Inflammatory macrophage treated with lipopolysaccharide for 4 hours (primary cell): ENCODE measurements at regions not wholly inside any gene's neighbourhood (a gene's known extent, or its start where the extent isn't known, plus 50 kb on each side); places are given as distances from the start of the nearest gene placed in this dataset.
"Not testable (repeated sequence)": the region's sequence is repeated elsewhere in the genome, so short reads cannot be mapped to it uniquely, and the experiment has no call there.

Source experiments
- DNase-seq: peaks from one replicate; pipeline ENCODE4 v3.0.0-alpha.2; 2020

DNA sequence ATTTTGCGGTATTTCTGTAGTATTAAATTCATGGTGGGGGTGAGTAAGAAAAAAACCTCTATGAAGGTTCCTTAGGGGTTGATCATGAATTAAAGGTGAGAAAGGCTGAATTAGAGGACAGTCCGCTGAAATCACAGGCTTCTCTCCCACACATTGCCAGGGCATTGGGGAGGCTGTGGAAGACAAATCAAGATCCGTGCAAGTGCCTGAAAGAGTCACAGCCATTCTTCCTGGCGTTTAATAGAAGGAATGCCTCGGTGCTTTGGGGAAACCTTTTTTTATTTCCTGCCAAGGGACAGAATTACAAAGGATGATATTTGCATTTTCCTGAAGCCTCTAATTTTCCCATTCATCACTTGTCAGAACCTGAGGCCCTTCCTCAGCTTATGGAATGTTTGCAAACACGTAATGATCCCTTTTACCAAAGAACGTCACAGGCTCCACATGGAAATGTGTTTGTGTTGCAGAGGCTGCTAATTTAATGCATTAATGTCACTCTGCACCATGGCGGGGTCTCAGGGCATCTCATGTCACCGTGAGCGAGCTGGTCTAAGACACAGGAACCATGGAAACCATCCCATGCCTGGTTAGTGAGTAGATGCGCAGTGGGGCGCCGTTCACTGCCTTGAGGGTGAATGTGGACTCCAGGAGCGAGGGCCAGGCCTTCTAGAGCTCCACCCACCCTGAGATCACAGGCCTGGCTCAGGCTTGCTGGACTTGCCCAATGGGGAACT is 185.9 kb upstream of the SULF2 start:
- no peak for DNase-seq

DNA sequence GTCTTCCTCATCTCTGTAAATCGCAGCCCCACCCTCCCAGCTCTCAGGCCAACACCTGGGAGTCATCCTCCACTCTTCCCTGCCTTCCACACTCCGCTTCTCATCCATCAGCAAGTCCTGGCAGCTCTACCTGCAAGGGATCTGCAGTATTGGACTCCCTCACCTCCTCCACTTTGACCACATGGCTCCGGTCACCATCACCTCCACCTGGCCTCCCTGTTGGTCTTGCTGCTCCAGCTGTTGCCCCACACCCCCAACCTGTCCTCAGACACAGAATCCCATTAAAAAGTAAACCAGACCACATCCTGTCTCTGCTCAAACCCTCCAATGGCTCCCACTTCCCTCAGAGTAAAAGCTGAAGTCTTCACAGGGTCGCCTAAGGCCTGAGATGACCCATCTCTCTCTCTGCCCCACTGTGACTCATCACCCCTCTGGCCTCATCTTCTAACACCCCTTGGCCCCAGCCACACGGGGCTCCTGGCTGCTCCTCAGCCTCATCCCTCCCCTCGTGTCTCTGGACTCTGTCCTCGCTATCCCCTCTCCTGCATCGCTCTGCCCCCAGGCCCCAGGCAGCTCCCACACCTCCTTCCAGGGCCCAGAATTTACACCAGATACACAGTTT is 185.1 kb upstream of the SULF2 start:
- peak; percentile 16 for DNase-seq

DNA sequence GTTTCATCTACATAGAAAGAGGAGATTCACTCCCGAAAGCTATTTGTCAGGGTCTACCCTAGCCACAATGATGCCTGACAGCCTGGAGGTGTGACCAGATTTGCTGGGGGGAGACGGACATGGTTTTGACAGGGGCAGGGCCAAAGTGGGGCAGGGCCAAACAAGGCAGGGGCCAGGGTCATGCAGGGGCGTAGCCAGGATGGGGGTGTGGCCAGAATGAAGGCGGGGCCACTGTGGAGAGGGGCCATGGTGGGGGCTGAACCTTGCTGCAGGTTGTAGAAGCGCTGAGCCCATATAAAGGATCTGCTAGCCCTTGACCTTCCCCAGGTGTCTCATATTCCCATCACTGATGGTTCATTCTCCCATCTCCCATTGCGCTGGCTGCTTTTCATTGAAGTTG is 184.1 kb upstream of the SULF2 start:
- no peak for DNase-seq

DNA sequence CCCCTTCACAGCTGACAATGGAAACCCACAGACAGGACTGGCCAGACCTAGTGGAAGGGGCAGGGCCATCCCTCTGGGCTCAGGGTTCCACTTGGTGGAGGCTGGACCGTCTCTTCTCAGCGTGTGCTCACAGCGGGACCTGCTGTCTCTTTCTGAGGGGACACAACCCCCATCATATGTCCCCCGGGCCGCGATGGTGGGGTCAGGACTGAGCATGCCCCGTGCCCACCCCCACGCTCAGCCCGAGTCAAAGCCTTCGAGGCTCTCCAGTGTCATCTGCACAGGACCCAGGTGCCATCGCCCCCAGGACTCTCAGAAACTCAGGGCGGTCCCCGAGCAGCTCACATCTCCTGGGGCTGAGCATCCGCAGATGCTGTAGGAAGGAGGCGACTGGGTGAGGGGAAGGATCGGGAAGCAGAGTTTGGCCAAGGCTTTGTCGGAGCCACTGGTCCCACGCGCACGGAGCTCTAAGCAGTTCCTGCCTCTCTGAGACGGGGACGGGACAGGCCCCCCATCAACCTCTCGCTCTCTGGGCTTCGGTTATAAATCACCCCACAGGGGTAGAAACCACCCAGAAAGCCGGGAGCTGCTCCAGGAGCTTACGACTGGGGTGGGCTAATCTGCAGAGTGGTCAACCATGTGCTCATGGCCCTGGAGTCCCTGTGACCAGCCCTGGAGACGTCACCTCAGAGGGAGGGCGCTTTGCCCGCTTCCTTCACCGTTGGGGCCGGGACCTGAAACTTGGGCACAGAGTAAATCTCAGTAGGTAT is 183.4 kb upstream of the SULF2 start:
- DNase-seq, result no peak

DNA sequence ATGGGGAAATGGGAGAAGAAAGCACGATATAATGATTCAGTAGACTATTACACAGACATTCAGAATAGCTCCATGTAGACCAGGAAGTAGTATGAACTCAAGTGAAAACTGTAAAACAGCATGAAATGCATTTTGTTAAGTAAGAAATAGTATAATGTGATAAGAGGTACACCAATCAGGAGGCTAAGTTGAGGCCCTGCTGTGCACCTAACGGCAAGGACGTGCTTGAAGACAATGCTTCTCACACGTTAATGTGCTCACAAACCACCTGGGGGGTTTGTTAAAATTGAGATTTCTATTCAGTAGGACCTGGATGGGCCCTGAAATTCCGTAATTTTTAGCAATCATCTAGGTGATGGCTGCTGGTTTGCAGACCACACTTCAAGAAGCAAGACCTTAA is 178.9 kb upstream of the SULF2 start:
- no peak for DNase-seq

DNA sequence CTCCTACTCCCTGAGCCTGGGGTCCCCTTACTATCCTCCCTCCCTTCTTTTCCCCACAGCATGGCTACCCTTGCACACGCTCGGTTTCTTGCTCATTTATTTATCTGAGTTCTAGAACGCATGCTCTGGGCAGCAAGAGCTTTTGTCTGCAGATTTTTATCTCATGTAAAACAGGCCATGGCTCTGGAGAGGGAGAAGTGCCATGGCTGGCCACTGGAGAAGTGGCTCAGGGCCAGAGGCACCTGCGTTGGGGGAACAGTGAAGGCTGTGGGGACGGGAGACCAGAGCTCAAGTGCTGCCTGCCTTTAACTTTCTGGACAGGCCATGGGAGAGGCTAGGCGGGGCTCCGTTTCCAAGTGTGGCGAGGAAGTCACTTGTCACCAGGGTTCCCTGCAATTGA is 177.7 kb upstream of the SULF2 start:
- DNase-seq, result no peak

DNA sequence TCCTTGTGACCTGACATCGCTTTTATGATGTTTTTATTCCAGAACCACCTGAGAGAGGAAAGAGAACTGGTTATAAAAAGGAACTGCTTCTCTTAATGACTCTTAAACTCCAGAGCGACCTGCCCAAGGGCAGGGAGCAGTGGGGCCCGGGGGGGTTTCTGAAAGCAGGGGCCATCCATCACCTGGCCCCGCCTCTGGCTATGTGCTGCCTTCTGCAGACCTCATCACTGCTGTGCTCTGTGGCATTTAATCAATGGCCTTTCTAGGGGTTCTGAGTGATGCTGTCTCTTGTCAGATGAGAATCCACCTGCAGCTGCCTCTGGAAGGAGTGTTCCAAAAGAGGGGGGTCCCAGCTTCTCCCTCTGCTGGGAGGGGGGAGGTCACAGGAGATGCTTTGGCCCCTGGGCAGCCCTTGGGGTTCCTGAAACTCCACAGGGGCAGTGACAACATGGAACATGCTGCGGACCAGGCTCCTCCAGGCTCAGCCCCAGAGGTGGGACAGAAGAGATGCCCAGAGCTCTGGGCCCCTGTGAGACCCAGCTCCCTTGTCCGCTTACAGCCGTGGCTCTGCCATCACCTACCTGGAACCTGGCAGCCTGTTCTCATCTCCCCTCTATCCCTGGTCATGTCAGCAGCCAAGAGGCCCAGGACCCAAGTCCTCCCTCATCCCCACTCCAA is 177.1 kb upstream of the SULF2 start:
- DNase-seq, result no peak

DNA sequence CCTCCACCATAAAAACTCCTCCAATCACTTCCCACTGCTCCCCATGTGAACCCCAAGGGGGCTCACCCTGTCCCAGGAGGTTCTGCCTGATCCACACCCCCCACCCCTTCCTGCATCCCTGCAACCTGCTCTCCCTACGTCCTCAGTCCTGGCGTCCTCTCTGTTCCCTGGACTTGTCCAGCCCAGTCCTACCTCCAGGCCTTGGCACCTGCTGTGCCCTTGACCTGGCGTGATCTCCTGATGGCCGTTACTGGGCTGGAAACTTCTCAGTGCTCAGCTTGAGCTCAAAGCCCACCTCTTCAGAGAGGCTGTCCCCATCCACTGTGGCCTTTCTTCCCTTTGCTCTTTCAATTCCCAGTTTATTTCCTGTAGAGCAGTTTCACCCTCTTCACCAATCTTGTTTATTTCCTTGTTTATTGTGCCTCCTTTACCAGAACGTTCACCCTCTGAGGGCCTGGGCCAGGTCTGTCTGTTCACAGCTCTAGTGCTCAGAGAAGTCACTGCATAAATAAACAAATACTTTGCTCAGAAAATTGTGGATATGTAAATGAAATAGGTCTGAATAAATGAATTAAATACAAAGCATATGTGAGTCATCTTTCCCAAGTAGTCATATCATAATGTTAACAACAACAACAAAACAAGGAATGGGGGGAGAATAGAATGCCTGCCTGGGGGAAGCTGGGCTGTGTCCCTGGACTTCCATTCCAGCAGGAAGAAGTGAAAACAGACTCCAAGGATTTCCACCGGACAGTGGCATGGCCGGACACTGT is 175.7 kb upstream of the SULF2 start:
- no peak for DNase-seq

DNA sequence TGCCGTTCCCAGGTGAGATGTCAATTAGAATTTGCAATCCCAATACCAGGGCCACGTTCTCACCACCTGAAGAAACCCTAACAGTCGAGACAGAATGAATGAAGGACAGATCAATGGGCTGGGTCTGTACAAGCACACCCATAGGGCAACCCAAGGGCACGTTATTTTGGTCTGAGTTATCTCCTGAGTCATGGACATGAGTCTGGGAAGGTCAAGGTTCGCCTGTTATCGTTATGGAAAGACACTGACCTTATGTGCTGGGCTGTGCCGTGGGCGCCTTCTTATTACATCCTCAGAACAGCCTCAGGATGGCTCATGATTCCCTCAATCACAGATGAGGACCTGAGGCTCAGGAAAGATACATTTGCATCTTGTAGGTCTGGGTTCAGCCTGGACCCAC is 175.0 kb upstream of the SULF2 start:
- no peak for DNase-seq

DNA sequence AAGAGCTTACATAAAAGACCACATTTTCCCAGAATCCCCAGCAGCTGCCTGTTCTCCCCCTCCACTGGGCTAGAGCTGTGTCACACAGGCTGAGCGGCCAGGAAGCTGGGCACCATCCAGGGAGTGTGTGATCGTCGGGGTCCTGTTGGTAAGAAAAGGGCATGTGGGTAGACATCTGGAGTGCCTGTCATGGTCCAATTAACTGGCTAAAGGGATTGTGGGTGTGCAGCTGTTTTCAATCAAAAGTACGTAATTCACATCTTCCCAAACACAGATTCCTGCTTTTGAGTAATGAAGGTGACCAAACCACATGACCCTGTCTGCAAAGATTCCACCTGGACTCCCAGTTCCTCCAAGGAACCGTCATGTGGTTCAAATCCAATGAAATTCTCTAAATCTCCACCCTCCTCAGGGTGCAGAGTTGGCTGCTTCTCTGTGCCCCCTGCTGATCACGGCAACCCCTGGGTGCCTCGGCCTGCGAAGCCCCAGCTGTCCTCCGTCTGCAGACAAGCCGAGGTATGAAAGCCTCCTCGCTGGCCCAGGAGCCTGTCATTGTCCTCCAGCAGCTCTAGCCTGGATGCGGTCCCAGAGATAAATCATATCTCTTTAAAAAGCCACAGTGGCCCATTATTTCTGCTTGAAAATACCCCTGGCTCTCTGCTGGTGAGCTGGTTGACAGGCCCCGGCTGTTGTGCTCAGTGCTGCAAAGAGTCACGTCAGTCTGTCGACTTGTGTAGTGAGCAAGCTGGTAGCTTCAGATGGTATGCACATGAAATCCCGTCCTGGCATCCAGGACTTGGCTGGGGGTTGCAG is 172.9 kb upstream of the SULF2 start:
- not testable (repeated sequence) for DNase-seq

DNA sequence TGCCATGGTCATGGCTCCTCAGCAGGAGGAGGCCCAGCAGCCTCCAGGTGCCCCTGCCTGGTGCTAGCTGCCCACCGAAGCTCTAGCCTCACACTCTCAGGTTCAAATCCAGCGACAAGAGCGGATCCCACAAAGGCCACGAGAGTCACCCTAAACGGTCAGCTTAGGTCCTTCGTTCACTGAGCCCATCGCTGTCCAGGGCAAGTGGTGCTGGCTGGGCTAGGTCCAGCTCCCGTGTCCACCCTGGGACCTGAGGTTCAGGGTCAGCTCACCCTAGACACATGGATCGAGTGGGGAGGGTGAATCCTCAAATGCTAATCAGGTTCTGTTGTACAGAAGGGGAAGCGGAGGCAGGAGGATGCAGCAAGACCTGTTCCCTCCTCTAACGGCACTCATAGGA is 171.9 kb upstream of the SULF2 start:
- no peak for DNase-seq

DNA sequence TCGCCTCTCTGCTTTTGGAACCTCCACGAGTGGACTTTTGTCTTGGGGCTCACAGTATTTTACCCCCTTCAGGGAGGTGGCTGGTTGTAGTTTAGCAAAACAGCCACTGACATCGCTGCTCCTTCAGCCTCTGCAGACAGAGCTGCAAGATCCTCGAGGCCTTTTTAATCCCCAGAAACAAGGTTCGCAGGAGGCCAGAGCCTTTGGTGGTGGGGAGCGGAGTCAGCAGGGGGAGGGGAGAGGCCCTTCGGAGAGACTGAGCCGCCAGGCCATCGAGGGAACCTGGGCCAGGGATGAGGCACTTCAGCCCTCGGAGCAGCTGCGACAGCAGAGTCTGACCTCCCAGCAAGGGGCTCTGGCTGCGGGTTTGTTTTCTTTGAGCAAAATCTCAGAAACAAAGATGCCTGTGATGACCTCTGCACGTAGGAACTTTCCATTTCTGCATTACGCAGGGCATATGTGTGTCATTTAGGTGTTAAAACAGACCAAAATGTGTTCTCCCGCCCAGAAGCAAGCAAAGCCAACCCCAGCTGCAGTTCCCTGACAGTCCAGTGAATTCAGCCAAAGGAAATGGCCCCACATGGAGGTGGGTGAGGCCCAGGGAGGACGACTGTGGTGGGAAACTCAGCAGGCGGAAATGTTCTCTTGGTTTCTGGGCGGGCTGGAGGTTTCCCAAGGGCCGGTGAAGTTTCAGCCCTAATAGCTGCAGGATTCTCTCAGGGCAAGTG is 171.2 kb upstream of the SULF2 start:
- DNase-seq, result no peak

DNA sequence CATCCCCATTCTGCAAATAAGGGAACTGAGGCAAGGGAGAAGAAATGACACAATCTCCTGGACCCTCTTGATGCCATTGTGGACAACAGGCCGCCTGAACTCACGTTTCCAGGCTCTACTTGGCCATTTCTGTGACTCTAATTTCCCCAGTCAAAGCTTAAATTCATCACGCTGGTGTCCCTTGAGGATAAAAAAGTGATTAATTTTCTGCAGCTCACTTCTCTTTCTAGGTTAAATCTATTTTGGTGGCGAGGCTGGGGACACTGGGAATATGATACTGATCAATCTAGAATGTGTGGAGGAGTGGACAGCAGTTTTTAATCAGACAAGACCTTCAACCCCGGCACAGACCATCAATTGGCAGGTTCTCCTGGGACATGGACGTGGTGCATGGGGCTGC is 168.2 kb upstream of the SULF2 start:
- DNase-seq, result no peak

DNA sequence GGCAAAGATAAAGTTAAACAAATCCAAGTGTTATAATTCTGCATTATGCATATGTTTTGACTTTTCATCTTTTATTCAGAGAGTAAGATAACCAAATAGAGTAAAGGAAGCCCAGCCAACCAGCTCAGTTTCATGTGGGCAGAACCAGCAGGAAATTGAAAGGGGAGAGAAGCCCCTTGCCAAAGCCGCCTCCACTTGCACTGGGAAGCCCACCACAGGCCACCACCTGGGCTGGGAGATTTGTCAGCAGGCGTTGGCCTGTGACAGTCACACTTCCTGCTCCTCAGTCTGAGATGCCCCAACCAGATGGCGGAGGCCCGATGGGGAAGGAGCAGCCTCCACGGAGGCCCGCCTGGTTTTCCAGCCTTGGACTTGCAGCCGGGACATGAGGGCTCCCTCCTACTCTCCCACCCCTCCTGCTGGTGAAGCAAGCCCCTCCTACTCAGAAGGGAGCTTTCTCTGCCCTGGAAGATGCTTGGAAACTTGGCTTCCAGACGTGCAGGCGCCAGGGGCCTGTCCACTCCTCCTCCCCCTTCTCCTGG is 166.8 kb upstream of the SULF2 start:
- no peak for DNase-seq

DNA sequence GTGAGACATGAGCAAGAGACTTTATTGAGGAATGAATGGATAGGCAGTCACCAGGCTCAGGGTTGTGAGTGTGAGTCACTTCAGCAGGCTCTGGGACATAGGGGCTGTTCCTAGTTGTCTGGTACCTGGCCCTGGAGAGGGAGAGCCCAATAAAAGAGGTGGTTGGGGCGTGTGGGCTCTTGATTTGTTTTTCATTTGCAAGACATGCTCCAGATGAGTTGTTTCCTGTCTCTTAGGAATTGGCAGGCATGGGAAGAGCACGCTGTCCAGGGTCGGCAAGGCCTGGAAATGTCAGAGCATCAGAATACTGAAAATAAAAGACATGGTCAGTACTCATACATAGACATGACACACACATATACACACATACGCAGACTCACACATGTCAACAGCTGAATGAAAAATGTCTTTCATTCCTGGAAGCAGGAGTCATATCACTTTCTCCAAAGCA is 166.3 kb upstream of the SULF2 start:
- peak; percentile 7 for DNase-seq

DNA sequence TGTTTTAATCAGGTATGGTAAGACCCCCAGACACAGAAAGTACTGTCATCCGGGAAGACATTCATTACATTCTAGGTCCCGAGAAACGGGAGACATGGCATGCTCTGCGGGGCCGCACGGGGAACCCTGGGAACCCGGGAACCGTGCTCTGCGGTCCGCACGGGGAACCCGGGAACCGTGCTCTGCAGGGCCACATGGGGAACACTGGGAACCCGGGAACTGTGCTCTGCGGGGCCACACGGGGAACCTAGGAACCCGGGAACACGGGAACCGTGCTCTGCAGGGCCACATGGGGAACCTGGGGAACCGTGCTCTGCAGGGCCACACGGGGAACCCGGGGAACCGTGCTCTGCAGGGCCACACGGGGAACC is 165.6 kb upstream of the SULF2 start:
- no peak for DNase-seq

DNA sequence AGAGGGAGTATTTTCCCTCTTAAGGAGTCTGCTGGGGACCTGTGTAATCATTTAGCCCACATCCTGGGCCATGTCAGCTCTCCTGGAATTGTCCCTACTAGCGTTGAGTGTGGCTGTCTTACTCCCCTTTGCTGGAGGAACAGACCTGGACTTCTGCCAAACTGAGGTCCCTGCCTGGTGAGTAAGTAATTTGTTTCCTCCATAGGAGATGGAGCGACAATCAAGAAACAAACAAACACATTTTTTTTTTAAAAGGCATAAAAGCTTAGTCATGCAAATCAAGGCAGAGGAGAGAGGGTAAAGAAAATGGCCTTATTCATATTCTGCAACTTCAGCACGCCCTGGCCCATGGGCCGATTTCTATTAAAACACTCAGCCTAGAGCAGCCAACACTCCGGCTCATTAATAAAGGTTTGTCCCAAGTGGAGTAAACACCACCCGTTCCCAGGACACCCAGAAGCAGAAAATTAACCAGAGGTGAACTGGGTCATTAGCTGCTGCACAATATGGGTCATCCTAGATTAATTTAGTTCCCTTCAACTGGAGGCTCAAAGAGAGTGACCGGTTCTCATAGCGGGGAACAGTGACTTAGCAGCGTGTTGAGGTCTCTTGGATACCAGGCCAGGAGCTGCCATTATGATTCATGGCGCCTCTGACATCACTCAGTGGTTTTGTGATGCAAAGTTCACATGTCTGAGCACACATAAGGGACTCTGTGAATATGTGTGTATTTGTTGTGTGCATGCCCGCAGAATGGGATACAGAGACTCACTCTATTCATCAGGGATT is 165.0 kb upstream of the SULF2 start:
- DNase-seq, result no peak

DNA sequence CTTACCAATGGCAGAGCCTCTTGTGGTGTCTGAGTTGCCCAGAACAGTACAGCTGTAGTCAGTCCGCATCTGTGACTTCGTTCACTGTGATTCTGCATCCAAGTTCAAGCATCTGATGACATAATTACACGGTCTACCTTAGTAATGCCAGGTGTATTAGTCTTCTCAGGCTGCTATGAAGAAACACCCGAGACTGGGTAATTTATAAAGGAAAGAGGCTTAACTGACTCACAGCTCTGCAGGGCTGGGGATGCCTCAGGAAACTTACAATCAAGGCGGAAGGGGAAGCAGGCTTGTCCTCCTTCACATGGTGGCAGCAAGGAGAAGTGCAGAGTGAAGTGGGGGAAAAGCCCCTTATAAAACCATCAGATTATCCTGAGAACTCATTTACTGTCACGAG is 163.9 kb upstream of the SULF2 start:
- no peak for DNase-seq

DNA sequence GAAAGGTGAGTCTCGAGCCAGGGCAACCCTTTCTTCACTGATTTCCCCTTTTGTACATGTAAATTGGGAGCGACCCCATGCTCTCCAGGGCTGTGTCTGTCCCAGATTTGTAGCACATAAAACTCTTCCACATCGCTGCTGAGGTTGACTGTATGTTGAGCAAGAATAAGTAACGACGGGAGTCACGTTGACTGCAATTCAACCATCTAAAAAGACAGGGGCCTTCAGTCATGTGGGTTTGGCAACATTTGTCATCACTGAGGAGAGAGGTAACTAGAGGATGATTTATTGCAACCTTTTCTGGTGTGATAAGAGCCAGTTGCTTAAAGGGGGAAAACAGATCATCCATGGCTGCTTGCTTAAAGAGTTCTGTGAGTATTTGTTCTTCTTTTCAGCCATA is 159.4 kb upstream of the SULF2 start:
- DNase-seq, result no peak

DNA sequence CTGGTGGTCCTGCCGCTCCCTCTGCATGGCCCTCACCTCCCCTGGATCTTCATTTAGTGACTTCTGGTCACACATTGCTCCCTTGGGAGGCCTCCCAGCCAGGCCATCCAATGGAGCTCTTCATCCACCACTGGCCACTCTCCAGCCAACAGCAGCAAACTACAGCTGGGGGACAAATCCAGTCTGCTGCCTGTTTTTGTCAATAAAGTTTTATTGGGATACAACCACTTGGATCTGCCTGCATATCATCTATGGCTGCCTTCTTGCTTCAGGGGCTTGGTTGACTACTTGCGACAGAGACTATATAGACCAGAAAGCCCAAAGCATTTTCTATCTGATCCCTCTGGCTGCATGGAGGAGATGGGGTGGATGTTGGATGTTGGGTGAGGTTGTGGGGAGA is 156.6 kb upstream of the SULF2 start:
- no peak for DNase-seq
